ENCODE measurements at regions not wholly inside any gene's neighbourhood (a gene's known extent, or its start where the extent isn't known, plus 50 kb on each side); places are given as distances from the start of the nearest gene placed in this dataset.

DNA sequence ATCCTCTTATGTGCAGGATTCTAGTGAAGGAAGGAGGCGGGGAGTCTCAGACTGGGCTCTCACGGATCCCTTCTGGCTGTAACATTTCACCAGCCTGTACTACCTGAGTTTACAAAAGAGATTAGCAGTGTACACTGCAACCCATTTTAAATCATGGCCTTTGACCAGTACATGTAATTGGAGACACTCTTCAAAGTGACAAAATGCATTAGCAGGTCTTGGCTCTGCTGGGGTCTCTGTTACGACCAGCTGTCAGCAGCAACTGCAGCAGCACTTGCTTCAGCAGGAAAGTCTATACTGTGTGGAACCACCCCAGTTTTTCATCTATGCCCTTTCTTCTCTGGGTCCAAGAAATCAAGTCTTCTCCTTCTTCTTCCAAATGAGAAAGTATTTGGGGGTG is 322.8 kb upstream of the ASIC2 start:
- Mint-ChIP-seq H3K4me1 (ENCODE audit: unreplicated experiment) (no peaks in the 10 kb centered on the region), H3K36me3 (ENCODE audit: unreplicated experiment) (no peaks in the 10 kb centered on the region), H3K27me3 (ENCODE audit: unreplicated experiment) (no peaks in the 10 kb centered on the region), H3K4me3 (ENCODE audit: unreplicated experiment) (no peak overlapping the region), H3K9me3 (ENCODE audit: unreplicated experiment) (peaks cover 33% of the 10 kb centered on the region), H3K27ac (ENCODE audit: unreplicated experiment) (no peak overlapping the region)
- no peak for DNase-seq (ENCODE audit: extremely low spot score, unreplicated experiment)
- TF ChIP-seq, protein P1, sequence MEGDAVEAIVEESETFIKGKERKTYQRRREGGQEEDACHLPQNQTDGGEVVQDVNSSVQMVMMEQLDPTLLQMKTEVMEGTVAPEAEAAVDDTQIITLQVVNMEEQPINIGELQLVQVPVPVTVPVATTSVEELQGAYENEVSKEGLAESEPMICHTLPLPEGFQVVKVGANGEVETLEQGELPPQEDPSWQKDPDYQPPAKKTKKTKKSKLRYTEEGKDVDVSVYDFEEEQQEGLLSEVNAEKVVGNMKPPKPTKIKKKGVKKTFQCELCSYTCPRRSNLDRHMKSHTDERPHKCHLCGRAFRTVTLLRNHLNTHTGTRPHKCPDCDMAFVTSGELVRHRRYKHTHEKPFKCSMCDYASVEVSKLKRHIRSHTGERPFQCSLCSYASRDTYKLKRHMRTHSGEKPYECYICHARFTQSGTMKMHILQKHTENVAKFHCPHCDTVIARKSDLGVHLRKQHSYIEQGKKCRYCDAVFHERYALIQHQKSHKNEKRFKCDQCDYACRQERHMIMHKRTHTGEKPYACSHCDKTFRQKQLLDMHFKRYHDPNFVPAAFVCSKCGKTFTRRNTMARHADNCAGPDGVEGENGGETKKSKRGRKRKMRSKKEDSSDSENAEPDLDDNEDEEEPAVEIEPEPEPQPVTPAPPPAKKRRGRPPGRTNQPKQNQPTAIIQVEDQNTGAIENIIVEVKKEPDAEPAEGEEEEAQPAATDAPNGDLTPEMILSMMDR (IDR thresholded peaks at IDR 0.05), result no peak

DNA sequence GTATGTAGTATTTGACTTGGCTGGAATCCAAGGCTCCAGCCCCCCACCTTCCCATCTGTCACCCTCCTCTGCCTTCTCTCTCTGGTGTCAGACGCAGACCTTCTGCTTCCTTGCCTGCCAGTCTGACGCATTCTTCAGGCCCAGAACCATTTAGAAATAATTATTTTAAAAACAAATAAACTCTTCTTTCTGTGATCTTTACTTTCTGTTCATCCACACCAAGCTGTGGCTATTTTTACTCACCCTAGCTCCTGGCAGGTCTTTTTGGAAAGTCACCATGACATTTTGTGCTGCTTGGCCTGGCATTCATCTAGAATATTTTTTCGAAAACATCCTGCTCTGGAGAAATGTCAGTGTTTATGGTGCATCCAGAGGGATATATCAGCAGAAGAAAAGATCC is 330.7 kb upstream of the ASIC2 start:
- no peak overlapping the region for H3K27ac Mint-ChIP-seq (ENCODE audit: unreplicated experiment)
- TF ChIP-seq, protein P1 (IDR thresholded peaks at IDR 0.05), result no peak
- no peak for DNase-seq (ENCODE audit: extremely low spot score, unreplicated experiment)
- peaks cover 9% of the 10 kb centered on the region for H3K9me3 Mint-ChIP-seq (ENCODE audit: unreplicated experiment)
- no peaks in the 10 kb centered on the region for H3K27me3 Mint-ChIP-seq (ENCODE audit: unreplicated experiment)
- H3K4me3 Mint-ChIP-seq (ENCODE audit: unreplicated experiment), result no peak overlapping the region
- H3K36me3 Mint-ChIP-seq (ENCODE audit: unreplicated experiment), result no peaks in the 10 kb centered on the region
- H3K4me1 Mint-ChIP-seq (ENCODE audit: unreplicated experiment), result no peaks in the 10 kb centered on the region

DNA sequence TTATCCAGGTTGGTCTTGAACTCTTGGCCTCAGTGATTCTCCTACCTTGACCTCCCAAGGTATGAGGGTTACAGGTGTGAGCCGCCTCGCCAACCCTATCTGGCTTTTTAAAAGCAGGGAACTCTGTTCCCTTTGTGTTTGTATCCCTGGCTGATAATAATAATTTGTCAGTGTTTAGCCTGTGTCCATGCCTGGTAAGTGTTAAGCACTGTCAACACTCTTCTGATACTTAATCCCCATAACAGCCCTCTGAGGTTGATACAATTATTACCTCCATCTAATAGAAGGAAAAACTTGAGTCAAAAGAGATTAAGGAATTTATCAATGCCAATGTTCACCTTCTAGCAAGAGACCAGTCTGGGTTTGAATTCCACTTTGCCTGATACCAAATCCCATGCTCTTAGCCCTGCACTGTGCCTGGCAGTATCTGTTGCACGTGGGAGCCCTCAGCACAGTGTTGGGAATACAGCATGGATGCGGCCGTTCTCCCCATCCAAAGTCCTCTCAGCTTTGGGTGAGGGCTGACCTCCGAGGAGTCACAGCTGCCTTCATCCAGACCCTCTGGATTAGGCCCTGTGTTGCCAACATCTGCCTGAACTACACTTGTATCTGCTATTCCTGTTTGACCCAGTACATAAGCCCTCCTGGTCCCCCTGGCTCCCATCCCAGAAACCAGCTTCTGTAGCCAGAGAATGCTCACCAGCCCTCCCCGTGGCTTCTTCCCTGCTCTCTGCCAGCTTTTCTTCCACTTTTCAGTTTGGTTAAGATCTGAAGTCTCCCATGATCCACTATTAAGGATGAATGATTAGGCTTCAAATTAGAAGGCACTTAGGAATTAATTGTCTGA is 335.6 kb upstream of the ASIC2 start:
- TF ChIP-seq, protein P1 (IDR thresholded peaks at IDR 0.05), result no peak
- H3K4me1 Mint-ChIP-seq (ENCODE audit: unreplicated experiment), result no peaks in the 10 kb centered on the region
- peaks cover 45% of the 10 kb centered on the region for H3K9me3 Mint-ChIP-seq (ENCODE audit: unreplicated experiment)
- H3K27ac Mint-ChIP-seq (ENCODE audit: unreplicated experiment), result no peak overlapping the region
- H3K27me3 Mint-ChIP-seq (ENCODE audit: unreplicated experiment), result no peaks in the 10 kb centered on the region
- DNase-seq (ENCODE audit: extremely low spot score, unreplicated experiment), result no peak
- no peak overlapping the region for H3K4me3 Mint-ChIP-seq (ENCODE audit: unreplicated experiment)
- no peaks in the 10 kb centered on the region for H3K36me3 Mint-ChIP-seq (ENCODE audit: unreplicated experiment)

DNA sequence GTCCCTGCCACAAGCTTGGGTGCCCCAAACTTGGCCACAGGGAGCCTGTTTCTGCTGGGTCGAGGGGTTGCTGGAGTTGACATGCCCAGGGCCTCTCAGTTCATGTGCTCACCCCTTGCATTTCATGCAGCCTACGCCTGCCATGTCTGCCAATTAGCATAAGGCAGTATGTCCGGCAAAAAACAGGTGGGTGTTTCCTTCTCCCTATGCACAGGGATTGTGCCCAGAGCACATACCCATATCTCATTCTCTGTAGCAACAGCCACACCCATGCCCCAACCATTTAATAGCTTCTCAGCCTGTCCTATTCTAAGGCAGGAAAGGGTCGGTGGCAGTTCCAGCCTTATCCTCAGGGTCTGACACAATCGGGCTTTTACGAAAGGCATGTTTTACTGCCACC is 340.4 kb upstream of the ASIC2 start:
- Mint-ChIP-seq H3K4me1 (ENCODE audit: unreplicated experiment) (no peaks in the 10 kb centered on the region), H3K27me3 (ENCODE audit: unreplicated experiment) (no peaks in the 10 kb centered on the region), H3K27ac (ENCODE audit: unreplicated experiment) (no peak overlapping the region), H3K36me3 (ENCODE audit: unreplicated experiment) (no peaks in the 10 kb centered on the region), H3K9me3 (ENCODE audit: unreplicated experiment) (peaks cover 67% of the 10 kb centered on the region), H3K4me3 (ENCODE audit: unreplicated experiment) (no peak overlapping the region)
- no peak for DNase-seq (ENCODE audit: extremely low spot score, unreplicated experiment)
- TF ChIP-seq, protein P1 (IDR thresholded peaks at IDR 0.05), result no peak

DNA sequence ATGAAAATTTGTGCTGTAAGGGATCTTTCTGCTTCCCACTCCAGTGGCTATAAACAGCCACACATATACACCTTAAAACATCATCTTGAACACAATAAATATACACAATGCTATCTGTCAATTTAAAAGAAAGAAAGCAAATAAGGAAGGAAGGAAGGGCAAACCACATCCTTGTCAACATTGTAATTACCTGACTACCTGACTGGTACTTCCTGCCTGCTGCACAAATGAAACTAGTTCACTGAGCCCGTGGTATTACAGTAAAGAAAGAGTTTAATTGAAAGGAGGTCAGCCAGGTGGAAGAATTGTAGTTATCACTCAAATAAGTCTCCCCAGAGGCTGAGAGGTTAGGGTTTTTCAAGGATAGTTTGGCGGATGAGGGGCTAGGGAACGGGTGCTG is 344.4 kb upstream of the ASIC2 start:
- H3K4me3 Mint-ChIP-seq (ENCODE audit: unreplicated experiment), result no peak overlapping the region
- TF ChIP-seq, protein P1 (IDR thresholded peaks at IDR 0.05), result no peak
- H3K27ac Mint-ChIP-seq (ENCODE audit: unreplicated experiment), result no peak overlapping the region
- no peaks in the 10 kb centered on the region for H3K36me3 Mint-ChIP-seq (ENCODE audit: unreplicated experiment)
- H3K4me1 Mint-ChIP-seq (ENCODE audit: unreplicated experiment), result no peaks in the 10 kb centered on the region
- peaks cover 51% of the 10 kb centered on the region for H3K9me3 Mint-ChIP-seq (ENCODE audit: unreplicated experiment)
- no peaks in the 10 kb centered on the region for H3K27me3 Mint-ChIP-seq (ENCODE audit: unreplicated experiment)
- DNase-seq (ENCODE audit: extremely low spot score, unreplicated experiment), result no peak

Data from osteocyte (in vitro differentiated cells).